Subcutaneous abdominal adipose tissue (tissue), 5 donors: ENCODE measurements at regions not wholly inside any gene's neighbourhood (a gene's known extent, or its start where the extent isn't known, plus 50 kb on each side); places are given as distances from the start of the nearest gene placed in this dataset.
"Not testable (repeated sequence)": the region's sequence is repeated elsewhere in the genome, so short reads cannot be mapped to it uniquely, and the experiment has no call there.

Experiments
- H3K27ac ChIP-seq: one replicate; pipeline ENCODE4 v1.7.0; 2013; ENCODE audit warnings: low read depth, mild to moderate bottlenecking, inconsistent platforms, low read length, moderate library complexity
- H3K27me3 ChIP-seq, 5 donors: one replicate each; pipeline ENCODE4 v1.7.0; 2013; ENCODE audit warnings: low read length in 5 of 5, inconsistent platforms in 1 of 5; ENCODE audit not compliant: control insufficient read depth in 5 of 5, insufficient read depth in 4 of 5
- H3K36me3 ChIP-seq, 5 donors: one replicate each; pipeline ENCODE4 v1.7.0; 2013; ENCODE audit warnings: low read length in 5 of 5; ENCODE audit not compliant: control insufficient read depth in 5 of 5, insufficient read depth in 5 of 5
- H3K4me1 ChIP-seq, 5 donors: one replicate each; pipeline ENCODE4 v1.7.0; 2013; ENCODE audit warnings: low read length in 5 of 5, mild to moderate bottlenecking in 3 of 5, moderate library complexity in 1 of 5; ENCODE audit not compliant: control insufficient read depth in 5 of 5, insufficient read depth in 5 of 5
- H3K4me3 ChIP-seq, 5 donors: one replicate each; pipeline ENCODE4 v1.7.0; 2013; ENCODE audit warnings: low read length in 5 of 5, low read depth in 1 of 5
- H3K9ac ChIP-seq, 5 donors: one replicate each; pipeline ENCODE4 v1.7.0; 2013; ENCODE audit warnings: low read length in 5 of 5, mild to moderate bottlenecking in 4 of 5, moderate library complexity in 3 of 5
- H3K9me3 ChIP-seq, 5 donors: one replicate each; pipeline ENCODE4 v1.7.0; 2013; ENCODE audit warnings: low read length in 5 of 5; ENCODE audit not compliant: control insufficient read depth in 5 of 5
- donor health status: healthy.
- donor health status: healthy.
- donor health status: healthy.
- donor health status: healthy.
- donor health status: healthy.

DNA sequence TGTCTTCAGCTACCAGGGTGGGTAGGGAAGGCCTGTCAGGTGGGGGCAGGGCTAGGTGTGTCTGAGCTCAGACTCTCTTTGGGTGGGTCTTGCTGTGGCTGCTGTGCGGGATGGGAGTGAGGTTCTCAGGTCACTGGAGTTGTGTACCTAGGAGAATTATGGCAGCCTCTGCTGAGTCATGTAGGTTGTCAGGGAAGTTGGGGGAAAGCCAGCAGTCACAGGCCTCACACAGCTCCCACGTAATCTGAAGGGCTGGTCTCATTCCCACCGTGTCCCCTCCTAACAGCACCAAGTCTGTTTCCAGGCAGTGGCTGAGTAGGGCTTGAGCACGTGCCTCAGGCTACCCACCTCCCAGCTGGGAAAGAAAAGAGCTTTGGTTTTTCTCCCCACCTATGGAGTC lies 67.0 kb downstream of the CHCHD4 start:
- peaks cover 0 to 12% (median 6%) of the 10 kb centered on the region in 5 donors for H3K9me3 ChIP-seq
- H3K36me3 ChIP-seq: no peaks in the 10 kb centered on the region
- H3K4me1 ChIP-seq: no peaks in the 10 kb centered on the region
- H3K4me3 ChIP-seq: no peak overlapping the region
- H3K9ac ChIP-seq: no peak overlapping the region
- no peak overlapping the region for H3K27ac ChIP-seq
- no peaks in the 10 kb centered on the region for H3K27me3 ChIP-seq

DNA sequence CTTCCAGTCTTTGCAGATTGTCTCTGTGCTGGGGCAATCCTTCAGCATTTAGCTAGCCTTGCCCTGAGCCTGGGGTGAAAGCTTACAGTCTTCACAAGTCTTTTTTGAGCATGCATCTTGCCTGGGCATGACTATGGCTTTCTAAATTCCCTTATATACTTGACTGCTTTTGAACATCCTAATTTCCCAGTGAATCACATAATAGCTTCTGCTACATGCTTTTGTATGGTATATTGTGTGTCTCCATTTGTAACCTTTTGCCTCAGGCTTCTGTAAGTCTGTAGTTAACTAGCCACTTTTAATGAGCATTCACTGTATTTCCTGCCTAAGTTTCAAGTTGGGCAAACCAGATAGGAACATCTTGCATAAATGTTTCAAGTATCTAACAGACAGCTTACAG lies 76.8 kb downstream of the CHCHD4 start:
- no peak overlapping the region for H3K27ac ChIP-seq
- H3K36me3 ChIP-seq: no peaks in the 10 kb centered on the region
- peaks cover 0 to 8% (median 0%) of the 10 kb centered on the region in 5 donors for H3K4me1 ChIP-seq
- no peaks in the 10 kb centered on the region for H3K27me3 ChIP-seq
- H3K9ac ChIP-seq: no peak overlapping the region
- no peak overlapping the region for H3K4me3 ChIP-seq
- peaks cover 0 to 3% (median 0%) of the 10 kb centered on the region in 5 donors for H3K9me3 ChIP-seq

DNA sequence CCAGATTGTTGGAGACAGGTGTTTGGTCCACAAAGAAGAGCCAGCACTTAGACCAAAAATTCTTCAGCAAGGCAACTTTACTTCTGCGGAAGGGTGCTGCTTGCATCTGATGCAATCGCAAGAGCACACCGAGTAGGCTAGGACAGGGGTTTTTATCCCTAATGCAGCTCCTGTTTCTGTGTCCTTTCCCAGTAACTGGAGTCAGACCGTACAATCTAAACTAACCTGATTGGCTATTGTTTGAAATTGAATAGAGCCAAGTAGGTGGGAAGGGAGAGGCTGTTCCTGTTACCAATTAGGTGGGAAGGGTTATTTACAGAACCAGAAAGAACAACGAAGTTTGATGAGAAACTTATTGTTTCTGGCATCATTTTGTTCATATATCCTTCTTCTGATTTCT lies 77.6 kb downstream of the CHCHD4 start:
- H3K4me3 ChIP-seq: peak overlapping the region in 4 of 5 donors; percentile 42 to 66 (median 56)
- H3K27ac ChIP-seq: no peak overlapping the region
- peak overlapping the region in 1 of 5 donors; percentile 56 for H3K9ac ChIP-seq
- H3K36me3 ChIP-seq: peaks cover 0 to 2% (median 0%) of the 10 kb centered on the region in 5 donors
- no peaks in the 10 kb centered on the region for H3K27me3 ChIP-seq
- peaks cover 0 to 8% (median 3%) of the 10 kb centered on the region in 5 donors for H3K4me1 ChIP-seq
- peaks cover 0 to 3% (median 0%) of the 10 kb centered on the region in 5 donors for H3K9me3 ChIP-seq

DNA sequence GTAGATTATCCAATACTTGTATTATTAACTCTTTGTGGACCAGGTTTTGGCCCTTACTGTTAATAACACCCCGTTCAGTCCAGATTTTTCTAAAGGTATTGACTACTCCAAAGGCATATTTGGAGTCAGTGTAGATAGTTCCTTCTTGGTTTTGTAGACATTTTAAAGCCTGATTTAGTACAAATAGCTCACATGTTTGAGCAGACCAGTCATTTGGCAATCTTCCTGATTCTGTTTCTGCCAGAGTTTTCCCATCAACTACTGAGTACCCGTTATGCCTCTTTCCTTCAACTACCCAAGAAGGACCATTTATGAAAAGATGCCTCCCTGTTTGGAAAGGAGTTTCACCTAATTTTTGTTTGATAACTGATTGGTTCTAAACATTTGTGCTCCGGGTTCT lies 82.0 kb downstream of the CHCHD4 start:
- H3K27me3 ChIP-seq: no peaks in the 10 kb centered on the region
- H3K36me3 ChIP-seq: peaks cover 0 to 9% (median 0%) of the 10 kb centered on the region in 5 donors
- H3K4me3 ChIP-seq: no peak overlapping the region
- no peak overlapping the region for H3K27ac ChIP-seq
- H3K4me1 ChIP-seq: peaks cover 0 to 11% (median 3%) of the 10 kb centered on the region in 5 donors
- H3K9ac ChIP-seq: no peak overlapping the region
- H3K9me3 ChIP-seq: peaks cover 0 to 3% (median 0%) of the 10 kb centered on the region in 5 donors

DNA sequence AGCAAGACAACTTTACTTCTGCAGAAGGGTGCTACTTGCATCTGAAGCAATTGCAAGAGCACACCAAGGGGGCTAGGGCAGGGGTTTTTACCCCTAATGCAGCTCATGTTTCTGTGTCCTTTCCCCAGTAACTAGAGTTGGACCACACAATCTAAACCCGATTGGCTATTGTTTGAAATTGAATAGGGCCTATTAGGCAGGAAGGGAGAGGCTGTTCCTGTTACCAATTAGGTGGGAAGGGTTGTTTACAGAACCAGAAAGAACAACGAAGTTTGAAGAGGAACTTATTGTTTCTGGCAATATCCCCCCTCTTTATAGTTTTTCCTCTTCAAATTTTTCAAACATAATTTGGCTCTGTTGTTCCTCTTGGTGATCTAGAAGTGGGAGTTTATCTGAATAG lies 85.5 kb downstream of the CHCHD4 start:
- peaks cover 7 to 27% (median 14%) of the 10 kb centered on the region in 5 donors for H3K9me3 ChIP-seq
- peaks cover 0 to 9% (median 0%) of the 10 kb centered on the region in 5 donors for H3K36me3 ChIP-seq
- no peak overlapping the region for H3K9ac ChIP-seq
- H3K27ac ChIP-seq: no peak overlapping the region
- H3K4me1 ChIP-seq: peaks cover 0 to 6% (median 3%) of the 10 kb centered on the region in 5 donors
- peak overlapping the region in 1 of 5 donors; percentile 4 for H3K4me3 ChIP-seq
- no peaks in the 10 kb centered on the region for H3K27me3 ChIP-seq

DNA sequence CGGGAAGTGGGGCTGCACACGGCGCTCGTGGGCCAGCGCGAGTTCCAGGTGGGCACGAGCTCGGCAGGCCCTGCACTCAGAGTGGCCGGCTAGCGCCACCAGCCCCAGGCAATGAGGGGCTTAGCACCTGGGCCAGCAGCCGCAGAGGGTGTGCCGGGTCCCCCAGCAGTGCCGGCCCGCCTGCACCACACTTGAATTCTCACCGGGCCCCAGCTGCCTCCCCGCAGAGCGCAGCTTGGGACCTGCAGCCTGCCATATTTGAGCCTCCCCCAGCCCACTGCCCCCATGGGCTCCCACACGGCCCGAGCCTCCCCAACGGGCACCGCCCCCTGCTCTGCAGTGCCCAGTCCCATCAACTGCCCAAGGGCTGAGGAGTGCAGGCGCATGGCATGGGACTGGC lies 87.5 kb downstream of the CHCHD4 start:
- H3K27me3 ChIP-seq: no peaks in the 10 kb centered on the region
- peaks cover 0 to 3% (median 0%) of the 10 kb centered on the region in 5 donors for H3K4me1 ChIP-seq
- H3K4me3 ChIP-seq: no peak overlapping the region
- no peak overlapping the region for H3K9ac ChIP-seq
- H3K27ac ChIP-seq: no peak overlapping the region
- peaks cover 0 to 8% (median 0%) of the 10 kb centered on the region in 5 donors for H3K36me3 ChIP-seq
- H3K9me3 ChIP-seq: peaks cover 7 to 24% (median 14%) of the 10 kb centered on the region in 5 donors

DNA sequence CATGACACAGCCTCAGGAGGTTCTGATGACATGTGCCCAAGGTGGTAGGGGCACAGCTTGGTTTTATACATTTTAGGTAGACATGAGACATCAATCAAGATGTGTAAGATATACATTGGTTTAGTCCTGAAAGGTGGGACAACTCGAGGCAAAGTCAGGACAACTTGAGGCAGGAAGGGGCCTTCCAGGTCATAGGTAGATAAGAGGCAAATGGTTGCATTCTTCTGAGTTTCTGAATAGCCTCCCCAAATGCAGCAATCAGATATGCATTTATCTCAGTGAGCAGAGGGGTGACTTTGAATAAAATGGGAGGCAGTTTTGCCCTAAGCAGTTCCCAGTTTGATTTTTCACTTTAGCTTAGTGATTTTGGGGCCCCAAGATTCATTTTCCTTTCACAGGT lies 91.6 kb downstream of the CHCHD4 start:
- no peaks in the 10 kb centered on the region for H3K27me3 ChIP-seq
- H3K4me3 ChIP-seq: no peak overlapping the region

DNA sequence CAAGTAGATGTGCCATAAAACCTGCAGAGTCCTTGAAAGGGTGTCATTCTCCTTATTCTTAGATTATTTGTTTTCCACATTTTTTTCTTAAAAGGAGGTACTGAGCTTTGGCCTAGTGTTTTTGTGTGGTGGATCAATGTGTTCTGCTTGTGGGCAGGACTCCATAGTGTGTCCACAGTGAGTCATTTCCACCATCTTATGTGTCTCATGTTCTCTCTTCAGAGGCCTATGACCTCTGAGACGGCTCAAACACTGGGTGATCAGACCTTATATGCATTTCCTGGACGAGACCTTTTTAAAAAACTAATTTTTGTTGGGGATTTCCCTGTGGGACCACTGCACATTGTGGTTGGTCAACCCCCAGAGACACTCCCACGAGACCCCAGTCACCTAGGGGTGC lies 93.4 kb downstream of the CHCHD4 start:
- H3K27ac ChIP-seq: no peak overlapping the region
- H3K27me3 ChIP-seq: no peaks in the 10 kb centered on the region
- H3K9ac ChIP-seq: no peak overlapping the region
- no peaks in the 10 kb centered on the region for H3K36me3 ChIP-seq
- H3K9me3 ChIP-seq: peaks cover 4 to 16% (median 7%) of the 10 kb centered on the region in 5 donors
- H3K4me3 ChIP-seq: no peak overlapping the region
- no peaks in the 10 kb centered on the region for H3K4me1 ChIP-seq

More for the DNA sequence above, 91.6 kb downstream of the CHCHD4 start:
- no peak overlapping the region for H3K27ac ChIP-seq
- no peak overlapping the region for H3K9ac ChIP-seq
- peaks cover 7 to 24% (median 14%) of the 10 kb centered on the region in 5 donors for H3K9me3 ChIP-seq
- no peaks in the 10 kb centered on the region for H3K36me3 ChIP-seq
- H3K4me1 ChIP-seq: no peaks in the 10 kb centered on the region

DNA sequence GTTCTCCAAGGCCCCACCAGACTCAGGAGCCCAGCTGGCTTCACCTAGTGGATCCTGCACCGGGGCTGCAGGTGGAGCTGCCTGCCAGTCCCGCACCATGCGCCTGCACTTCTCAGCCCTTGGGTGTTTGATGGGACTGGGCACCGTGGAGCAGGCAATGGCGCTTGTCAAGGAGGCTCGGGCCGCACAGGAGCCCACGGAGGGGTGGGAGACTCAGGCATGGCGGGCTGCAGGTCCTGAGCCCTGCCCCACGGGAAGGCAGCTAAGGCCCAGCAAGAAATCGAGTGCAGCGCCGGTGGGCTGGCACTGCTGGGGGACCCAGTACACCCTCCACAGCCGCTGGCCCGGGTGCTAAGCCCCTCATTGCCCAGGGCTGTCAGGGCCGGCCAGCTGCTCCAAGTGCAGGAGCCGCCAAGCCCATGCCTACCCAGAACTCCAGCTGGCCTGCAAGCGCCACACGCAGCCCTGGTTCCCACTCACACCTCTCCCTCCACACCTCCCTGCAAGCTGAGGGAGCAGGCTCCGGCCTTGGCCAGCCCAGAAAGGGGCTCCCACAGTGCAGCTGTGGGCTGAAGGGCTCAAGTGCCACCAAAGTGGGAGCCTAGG lies 95.2 kb downstream of the CHCHD4 start:
- not testable (repeated sequence) for H3K36me3 ChIP-seq, H3K9ac ChIP-seq, H3K27ac ChIP-seq, H3K27me3 ChIP-seq, H3K4me1 ChIP-seq, H3K9me3 ChIP-seq, H3K4me3 ChIP-seq

DNA sequence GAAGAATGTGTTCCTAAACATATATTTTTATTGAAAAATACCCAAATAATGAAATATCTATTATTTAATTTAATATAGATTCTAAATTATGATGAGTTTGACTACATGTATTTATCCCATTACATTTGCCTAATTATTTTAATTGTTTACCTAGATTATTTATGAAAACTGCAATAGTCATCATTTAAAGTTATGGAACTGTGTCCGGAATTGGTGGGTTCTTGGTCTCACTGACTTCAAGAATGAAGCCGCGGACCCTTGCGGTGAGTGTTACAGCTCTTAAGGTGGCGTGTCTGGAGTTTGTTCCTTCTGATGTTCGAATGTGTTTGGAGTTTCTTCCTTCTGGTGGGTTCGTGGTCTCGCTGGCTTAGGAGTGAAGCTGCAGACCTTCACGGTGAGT lies 96.5 kb downstream of the CHCHD4 start:
- H3K9ac ChIP-seq, H3K9me3 ChIP-seq, H3K4me3 ChIP-seq, H3K36me3 ChIP-seq, H3K4me1 ChIP-seq, H3K27ac ChIP-seq, H3K27me3 ChIP-seq: not testable (repeated sequence)
